ENCODE measurements at regions not wholly inside any gene's neighbourhood (a gene's known extent, or its start where the extent isn't known, plus 50 kb on each side); places are given as distances from the start of the nearest gene placed in this dataset.

DNA sequence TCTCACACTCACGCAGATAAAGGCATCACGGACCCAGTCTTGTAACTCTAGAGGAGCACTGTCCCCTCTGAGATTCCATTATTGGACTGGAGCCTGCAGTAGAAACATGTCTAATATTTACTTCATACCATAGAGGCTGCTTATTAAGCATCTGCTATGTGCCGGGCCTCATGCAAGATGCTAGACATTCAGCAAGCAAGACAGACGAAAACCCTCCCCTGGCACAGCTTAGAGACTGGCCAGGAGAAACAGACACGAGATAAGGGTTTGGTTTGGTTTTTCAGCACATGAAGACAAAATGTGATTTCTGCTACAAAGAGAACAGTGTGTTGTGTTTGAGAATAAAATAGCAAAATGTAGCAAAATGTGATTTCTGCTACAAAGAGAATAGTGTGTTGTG lies 719.2 kb downstream of the MED13L start:
- Mint-ChIP-seq H3K4me1 (ENCODE audit: low read depth) (no peaks in the 10 kb centered on the region), H3K36me3 (no peaks in the 10 kb centered on the region), H3K27me3 (no peaks in the 10 kb centered on the region), H3K9me3 (peaks cover 11% of the 10 kb centered on the region), H3K27ac (no peak overlapping the region), H3K4me3 (no peak overlapping the region)
- intact Hi-C loops (cut with micrococcal nuclease), result no loop called here
- DNase-seq, result no peak
- CTCF ChIA-PET, result no interaction called here
- POLR2A ChIA-PET, result no interaction called here

DNA sequence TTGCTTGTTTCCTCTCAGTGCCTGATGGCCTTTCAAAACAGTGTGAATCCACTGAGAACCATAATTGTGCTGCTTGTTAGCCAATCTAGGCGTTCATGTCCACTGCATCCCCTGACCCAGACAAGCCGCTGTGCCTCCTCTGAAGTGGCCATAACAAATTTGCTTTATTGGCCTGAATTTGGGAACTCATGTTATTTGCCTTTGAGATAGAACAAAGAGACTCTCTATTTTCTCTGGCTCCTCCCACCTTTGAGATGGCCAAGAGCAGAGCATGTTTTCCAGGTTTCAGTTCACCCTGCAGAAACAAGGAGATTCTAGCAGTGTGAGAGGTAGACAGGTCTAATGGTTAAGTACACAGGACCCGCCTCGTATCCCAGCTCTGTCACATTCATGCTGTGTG lies 723.9 kb downstream of the MED13L start:
- Mint-ChIP-seq H3K36me3 (no peaks in the 10 kb centered on the region), H3K27me3 (no peaks in the 10 kb centered on the region), H3K9me3 (peaks cover 8% of the 10 kb centered on the region), H3K4me1 (ENCODE audit: low read depth) (no peaks in the 10 kb centered on the region), H3K27ac (no peak overlapping the region), H3K4me3 (no peak overlapping the region)
- POLR2A ChIA-PET, result no interaction called here
- intact Hi-C loops (cut with micrococcal nuclease), result no loop called here
- DNase-seq, result no peak
- CTCF ChIA-PET, result no interaction called here

GRCh38 chr12:115543269-115543668 lies 734.2 kb downstream of the MED13L start:
- ChIA-PET CTCF (no interaction called here), POLR2A (no interaction called here)
- no peak overlapping the region for H3K27ac Mint-ChIP-seq
- no peak for DNase-seq
- peaks cover 15% of the 10 kb centered on the region for H3K9me3 Mint-ChIP-seq
- no peaks in the 10 kb centered on the region for H3K36me3 Mint-ChIP-seq
- no peaks in the 10 kb centered on the region for H3K4me1 Mint-ChIP-seq (ENCODE audit: low read depth)
- no peak overlapping the region for H3K4me3 Mint-ChIP-seq
- no peaks in the 10 kb centered on the region for H3K27me3 Mint-ChIP-seq
- intact Hi-C loops (cut with micrococcal nuclease), result no loop called here

- no peaks in the 10 kb centered on the region for H3K27me3 Mint-ChIP-seq
- no peaks in the 10 kb centered on the region for H3K36me3 Mint-ChIP-seq
- H3K4me1 Mint-ChIP-seq (ENCODE audit: low read depth), result no peaks in the 10 kb centered on the region
- no peak overlapping the region for H3K4me3 Mint-ChIP-seq
- POLR2A ChIA-PET, result no interaction called here
- no peak for DNase-seq
- no peak overlapping the region for H3K27ac Mint-ChIP-seq
- CTCF ChIA-PET, result interaction anchor here (0.7 kb wide), 1 partner anchor 8 kb away, joined by 3 read pairs; no protein-coding TSS in a partner anchor
- intact Hi-C loops (cut with micrococcal nuclease), result no loop called here
- H3K9me3 Mint-ChIP-seq, result peaks cover 19% of the 10 kb centered on the region
Observed at GRCh38 chr12:115542656-115543055, 734.8 kb downstream of the MED13L start.

DNA sequence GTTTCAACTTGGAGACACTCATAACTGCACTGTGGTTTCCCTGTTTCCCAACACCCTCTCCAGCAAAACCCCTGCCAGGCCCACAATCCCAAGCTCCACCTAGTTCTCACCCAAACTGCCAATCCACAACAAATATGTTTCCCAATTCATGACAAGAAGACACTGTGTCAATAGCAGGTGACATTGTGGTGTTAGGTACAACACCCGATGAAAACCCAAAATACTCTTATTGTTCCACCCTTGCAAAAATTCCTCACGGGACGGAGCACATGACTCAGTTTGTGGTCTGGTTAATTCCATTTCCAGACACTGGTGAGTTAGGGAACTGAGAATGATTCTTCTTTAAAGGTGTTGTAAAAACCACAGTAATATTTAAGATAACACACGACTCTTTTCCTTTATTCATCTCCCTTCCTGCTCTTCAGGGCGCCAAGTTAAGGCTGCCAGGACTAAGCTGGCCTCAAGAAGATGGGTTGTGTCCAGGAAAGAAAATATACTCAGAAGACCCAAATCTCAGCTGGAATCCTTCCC lies 735.5 kb downstream of the MED13L start:
- Mint-ChIP-seq H3K27me3 (no peaks in the 10 kb centered on the region), H3K4me1 (ENCODE audit: low read depth) (no peaks in the 10 kb centered on the region), H3K27ac (no peak overlapping the region), H3K4me3 (no peak overlapping the region), H3K36me3 (no peaks in the 10 kb centered on the region), H3K9me3 (peaks cover 19% of the 10 kb centered on the region)
- CTCF ChIA-PET, result interaction anchor here (0.7 kb wide), 1 partner anchor 9 kb away, joined by 3 read pairs; no protein-coding TSS in a partner anchor
- POLR2A ChIA-PET, result no interaction called here
- no peak for DNase-seq
- intact Hi-C loops (cut with micrococcal nuclease), result no loop called here

DNA sequence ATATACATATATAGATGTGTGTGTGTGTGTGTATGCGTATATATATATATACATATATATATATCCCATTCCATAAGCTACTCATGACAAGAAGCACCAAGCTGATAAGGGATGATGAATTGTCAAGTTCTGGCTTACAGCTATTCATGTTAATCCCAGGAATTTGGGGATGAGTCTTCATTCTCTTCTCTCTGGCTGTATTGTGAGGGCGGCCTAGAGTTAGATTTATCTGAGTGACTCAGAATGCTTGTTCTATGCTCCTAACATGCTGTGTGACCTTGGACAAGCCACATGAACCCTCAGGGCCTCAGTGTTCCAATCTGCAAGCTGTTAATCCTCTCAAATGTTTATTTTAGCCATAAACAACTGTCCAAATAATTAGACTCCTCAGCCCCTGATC lies 749.0 kb downstream of the MED13L start:
- Mint-ChIP-seq H3K9me3 (no peaks in the 10 kb centered on the region), H3K36me3 (no peaks in the 10 kb centered on the region), H3K4me3 (no peak overlapping the region), H3K4me1 (ENCODE audit: low read depth) (no peaks in the 10 kb centered on the region), H3K27ac (no peak overlapping the region), H3K27me3 (no peaks in the 10 kb centered on the region)
- ChIA-PET CTCF (no interaction called here), POLR2A (no interaction called here)
- DNase-seq, result no peak
- intact Hi-C loops (cut with micrococcal nuclease), result no loop called here

GRCh38 chr12:115521771-115522409 lies 755.6 kb downstream of the MED13L start:
- no peak overlapping the region for H3K4me3 Mint-ChIP-seq
- intact Hi-C loops (cut with micrococcal nuclease), result no loop called here

DNA sequence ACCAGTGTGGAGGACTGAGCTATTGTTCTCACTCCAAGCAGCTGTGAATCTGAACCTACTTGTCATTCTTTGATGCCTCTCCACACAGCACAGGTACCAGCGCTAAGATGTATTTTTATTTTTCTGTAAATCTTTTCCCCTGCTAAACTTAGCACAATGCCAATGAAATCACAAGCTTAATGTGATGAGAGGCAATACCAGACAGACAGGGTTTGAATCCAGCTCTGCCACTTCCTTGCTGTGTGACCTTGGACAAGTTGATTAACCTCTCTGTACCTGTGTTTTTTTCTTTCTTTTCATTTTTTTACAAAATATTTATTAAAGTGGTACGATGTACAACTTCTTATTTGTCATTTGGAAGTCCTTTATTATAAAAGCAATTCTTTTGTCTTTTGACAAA lies 757.6 kb downstream of the MED13L start:
- no peaks in the 10 kb centered on the region for H3K27me3 Mint-ChIP-seq
- DNase-seq, result no peak
- no peaks in the 10 kb centered on the region for H3K4me1 Mint-ChIP-seq (ENCODE audit: low read depth)
- POLR2A ChIA-PET, result no interaction called here
- CTCF ChIA-PET, result no interaction called here
- peaks cover 15% of the 10 kb centered on the region for H3K9me3 Mint-ChIP-seq
- H3K4me3 Mint-ChIP-seq, result no peak overlapping the region
- no peaks in the 10 kb centered on the region for H3K36me3 Mint-ChIP-seq
- intact Hi-C loops (cut with micrococcal nuclease), result no loop called here
- H3K27ac Mint-ChIP-seq, result no peak overlapping the region

More at GRCh38 chr12:115521771-115522409, 755.6 kb downstream of the MED13L start:
- no peaks in the 10 kb centered on the region for H3K36me3 Mint-ChIP-seq
- DNase-seq, result no peak
- no peak overlapping the region for H3K27ac Mint-ChIP-seq
- no peaks in the 10 kb centered on the region for H3K27me3 Mint-ChIP-seq
- ChIA-PET CTCF (no interaction called here), POLR2A (no interaction called here)
- H3K4me1 Mint-ChIP-seq (ENCODE audit: low read depth), result no peaks in the 10 kb centered on the region
- H3K9me3 Mint-ChIP-seq, result peaks cover 8% of the 10 kb centered on the region

DNA sequence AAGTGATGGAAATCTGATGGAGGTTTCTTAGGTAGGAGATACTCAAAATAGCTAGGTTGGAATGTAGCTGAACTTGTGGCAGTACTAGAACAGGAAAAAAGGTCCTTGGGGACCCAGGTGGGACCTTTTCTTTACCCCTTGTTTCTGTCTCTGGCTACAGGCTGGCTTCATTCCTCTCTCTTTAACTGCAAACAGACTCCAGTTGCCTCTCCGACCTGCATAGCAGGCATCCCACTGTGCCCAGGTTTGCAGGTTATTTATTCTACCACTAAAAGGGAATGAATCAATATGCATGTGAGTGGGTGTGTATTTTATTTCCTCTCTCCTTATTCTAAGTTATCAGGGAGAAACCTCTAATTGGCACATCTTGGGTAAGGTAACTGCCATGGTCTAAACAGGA lies 758.1 kb downstream of the MED13L start:
- DNase-seq, result no peak
- CTCF ChIA-PET, result no interaction called here
- H3K9me3 Mint-ChIP-seq, result peaks cover 15% of the 10 kb centered on the region
- POLR2A ChIA-PET, result no interaction called here
- H3K4me3 Mint-ChIP-seq, result no peak overlapping the region
- H3K27me3 Mint-ChIP-seq, result no peaks in the 10 kb centered on the region
- H3K4me1 Mint-ChIP-seq (ENCODE audit: low read depth), result no peaks in the 10 kb centered on the region
- intact Hi-C loops (cut with micrococcal nuclease), result no loop called here
- H3K36me3 Mint-ChIP-seq, result no peaks in the 10 kb centered on the region
- H3K27ac Mint-ChIP-seq, result no peak overlapping the region

DNA sequence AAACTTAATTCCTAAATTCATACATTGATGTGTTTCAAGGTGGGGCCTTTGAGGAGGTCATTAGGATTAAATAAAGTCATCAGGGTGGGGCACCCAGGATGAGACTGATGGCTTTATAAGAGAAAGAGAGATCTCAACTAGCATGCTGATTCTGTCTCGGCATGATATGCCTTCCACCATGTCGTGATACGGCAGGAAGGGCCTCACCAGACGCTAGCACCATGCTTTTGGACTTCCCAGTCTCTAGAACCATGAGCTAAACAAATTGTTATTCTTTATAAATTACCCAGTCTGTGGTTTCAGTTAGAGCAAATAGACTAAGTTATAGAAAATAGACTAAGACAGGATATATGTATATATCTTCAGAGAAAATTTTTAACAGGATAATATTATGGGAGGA lies 759.6 kb downstream of the MED13L start:
- Mint-ChIP-seq H3K4me1 (ENCODE audit: low read depth) (no peaks in the 10 kb centered on the region), H3K36me3 (no peaks in the 10 kb centered on the region), H3K27me3 (no peaks in the 10 kb centered on the region), H3K4me3 (no peak overlapping the region), H3K9me3 (peaks cover 29% of the 10 kb centered on the region), H3K27ac (no peak overlapping the region)
- CTCF ChIA-PET, result no interaction called here
- DNase-seq, result no peak
- POLR2A ChIA-PET, result no interaction called here
- intact Hi-C loops (cut with micrococcal nuclease), result no loop called here

DNA sequence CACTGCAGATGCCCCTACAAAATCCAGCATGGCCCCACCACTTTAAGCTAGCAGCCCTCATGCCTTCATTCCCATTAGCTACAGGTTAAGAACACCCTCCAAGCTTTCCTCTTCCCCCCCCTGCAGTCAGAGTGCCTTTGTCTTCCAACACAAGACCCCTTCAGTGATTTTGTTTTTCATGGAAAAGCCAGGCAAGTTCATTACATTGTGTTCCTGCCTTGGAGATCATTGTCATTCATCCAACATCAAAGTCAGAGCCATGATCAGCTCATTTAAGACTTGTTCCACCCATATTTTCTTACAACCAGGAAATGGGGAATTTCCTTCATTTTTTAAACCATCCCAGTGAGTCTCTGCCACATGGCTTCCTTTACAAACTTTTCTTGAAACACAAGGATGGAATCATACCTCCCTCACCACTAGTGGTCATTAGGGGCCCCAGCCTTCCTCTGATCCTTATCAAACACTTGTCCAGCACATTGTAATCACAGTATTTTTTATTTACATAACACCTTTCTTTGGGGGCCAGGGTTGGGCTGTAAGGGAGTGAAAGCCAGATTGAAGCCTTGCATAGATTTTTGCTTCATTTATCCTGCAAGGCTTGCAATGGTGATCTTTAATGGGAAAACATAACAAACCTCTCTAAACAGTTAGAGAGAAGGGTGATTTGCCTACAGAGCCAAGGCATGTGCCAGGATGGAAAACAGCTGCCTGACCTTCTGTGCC lies 765.3 kb downstream of the MED13L start:
- CTCF ChIA-PET, result no interaction called here
- H3K4me3 Mint-ChIP-seq, result no peak overlapping the region

DNA sequence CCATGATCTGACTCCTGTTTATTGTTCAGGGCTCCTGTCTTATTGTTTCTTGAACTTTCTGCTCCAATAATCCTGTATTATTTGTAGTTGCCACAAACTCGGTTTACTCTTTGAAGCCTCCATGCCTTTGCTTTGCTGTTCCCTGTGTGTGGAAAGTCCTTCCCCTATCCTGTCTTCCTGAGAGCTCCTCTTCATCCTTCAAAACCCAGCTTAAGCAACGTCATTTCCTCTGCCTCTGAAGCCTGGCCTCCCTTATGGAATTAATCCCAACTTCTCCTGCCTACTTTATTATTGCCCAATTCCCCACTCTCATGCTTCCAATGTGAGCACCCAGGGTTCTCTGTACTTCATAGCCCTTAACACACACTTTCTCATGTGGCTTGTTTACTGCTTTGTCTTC lies 766.2 kb downstream of the MED13L start:
- intact Hi-C loops (cut with micrococcal nuclease), result no loop called here
- ChIA-PET CTCF (no interaction called here), POLR2A (no interaction called here)
- no peaks in the 10 kb centered on the region for H3K36me3 Mint-ChIP-seq
- DNase-seq, result no peak
- no peak overlapping the region for H3K4me3 Mint-ChIP-seq
- peaks cover 31% of the 10 kb centered on the region for H3K9me3 Mint-ChIP-seq
- H3K27me3 Mint-ChIP-seq, result no peaks in the 10 kb centered on the region
- no peak overlapping the region for H3K27ac Mint-ChIP-seq
- no peaks in the 10 kb centered on the region for H3K4me1 Mint-ChIP-seq (ENCODE audit: low read depth)

More for the DNA sequence above, 765.3 kb downstream of the MED13L start:
- Mint-ChIP-seq H3K27me3 (no peaks in the 10 kb centered on the region), H3K36me3 (no peaks in the 10 kb centered on the region), H3K4me1 (ENCODE audit: low read depth) (no peaks in the 10 kb centered on the region), H3K9me3 (peaks cover 32% of the 10 kb centered on the region), H3K27ac (no peak overlapping the region)
- intact Hi-C loops (cut with micrococcal nuclease), result no loop called here
- no peak for DNase-seq
- POLR2A ChIA-PET, result no interaction called here

DNA sequence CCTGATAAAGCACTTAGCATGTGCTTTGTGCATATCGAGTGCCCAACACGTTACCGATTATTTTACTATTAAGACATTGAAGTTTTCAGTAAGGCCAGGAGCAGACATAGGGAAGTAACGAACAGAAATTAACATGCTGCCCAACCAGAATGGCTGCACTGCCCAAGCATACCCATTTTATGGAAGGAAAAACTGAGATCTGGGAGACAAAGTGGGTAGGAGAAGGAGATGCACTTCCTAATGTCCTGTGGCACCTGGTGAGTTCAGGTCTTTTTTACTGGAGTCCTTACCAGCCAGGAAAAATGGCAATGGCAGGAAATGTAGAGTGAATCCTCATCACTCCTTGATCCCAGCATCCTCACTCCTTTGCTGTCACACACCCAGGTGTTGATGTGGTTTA lies 768.5 kb downstream of the MED13L start:
- intact Hi-C loops (cut with micrococcal nuclease), result no loop called here
- ChIA-PET CTCF (no interaction called here), POLR2A (no interaction called here)
- no peaks in the 10 kb centered on the region for H3K36me3 Mint-ChIP-seq
- no peak overlapping the region for H3K4me3 Mint-ChIP-seq
- no peak overlapping the region for H3K27ac Mint-ChIP-seq
- no peak for DNase-seq
- no peaks in the 10 kb centered on the region for H3K27me3 Mint-ChIP-seq
- H3K4me1 Mint-ChIP-seq (ENCODE audit: low read depth), result no peaks in the 10 kb centered on the region
- peaks cover 21% of the 10 kb centered on the region for H3K9me3 Mint-ChIP-seq
